Vagina (tissue), 2 donors: ENCODE measurements at regions not wholly inside any gene's neighbourhood (a gene's known extent, or its start where the extent isn't known, plus 50 kb on each side); places are given as distances from the start of the nearest gene placed in this dataset.

Experiments used
- DNase-seq, 2 donors: peaks; one replicate each; pipeline ENCODE4 v3.0.0-alpha.2; 2017; ENCODE audit errors: extremely low spot score in 2 of 2
- H3K27ac ChIP-seq: fragments of 200-600 bp; sonication (generic); one replicate; pipeline ENCODE4 v1.5.1; 2019
- H3K27me3 ChIP-seq: fragments of 200-600 bp; sonication (generic); one replicate; pipeline ENCODE4 v1.5.1; 2019
- H3K36me3 ChIP-seq, 2 donors: fragments of 200-600 bp; sonication (generic); one replicate each; pipeline ENCODE4 v1.5.1; 2017 to 2019
- H3K4me1 ChIP-seq: fragments of 200-600 bp; sonication (generic); one replicate; pipeline ENCODE4 v1.5.1; 2019
- H3K4me3 ChIP-seq, 2 donors: fragments of 200-600 bp; sonication (generic); 1 replicate in 1 of 2; 2 replicates in 1 of 2; pipeline ENCODE4 v1.5.1; 2016 to 2019
- H3K9me3 ChIP-seq: fragments of 200-600 bp; sonication (generic); one replicate; pipeline ENCODE4 v1.5.1; 2019
- POLR2A ChIP-seq, 2 donors: fragments of 450-650 bp; IDR thresholded peaks; one replicate each; pipeline ENCODE4 v1.6.1; 2017; ENCODE audit warnings: antibody characterized with exemption in 2 of 2, mild to moderate bottlenecking in 2 of 2, moderate library complexity in 2 of 2
- POLR2AphosphoS5 ChIP-seq, 2 donors: sonication (generic); formaldehyde crosslinking; IDR thresholded peaks; one replicate each; pipeline ENCODE4 v1.9.0; 2017; ENCODE audit warnings: antibody characterized with exemption in 2 of 2, mild to moderate bottlenecking in 2 of 2, low read depth in 1 of 2; ENCODE audit not compliant: insufficient read depth in 1 of 2
- intact Hi-C: fragments of 100-400 bp; cut with DNase I; formaldehyde crosslinking; loops from one replicate; pipeline ENCODE4 v1.15.1; 2023
- TF ChIP-seq, protein P1 (sequence below), 3 experiments: fragments of 450-650 bp in 2 of 3; fragments of 200-600 bp in 1 of 3; sonication (generic) in 1 of 3; IDR thresholded peaks; one replicate each; pipeline ENCODE4 v1.5.1; 2017 to 2019; ENCODE audit warnings: antibody characterized with exemption in 3 of 3, mild to moderate bottlenecking in 2 of 3, moderate library complexity in 2 of 3

DNA sequence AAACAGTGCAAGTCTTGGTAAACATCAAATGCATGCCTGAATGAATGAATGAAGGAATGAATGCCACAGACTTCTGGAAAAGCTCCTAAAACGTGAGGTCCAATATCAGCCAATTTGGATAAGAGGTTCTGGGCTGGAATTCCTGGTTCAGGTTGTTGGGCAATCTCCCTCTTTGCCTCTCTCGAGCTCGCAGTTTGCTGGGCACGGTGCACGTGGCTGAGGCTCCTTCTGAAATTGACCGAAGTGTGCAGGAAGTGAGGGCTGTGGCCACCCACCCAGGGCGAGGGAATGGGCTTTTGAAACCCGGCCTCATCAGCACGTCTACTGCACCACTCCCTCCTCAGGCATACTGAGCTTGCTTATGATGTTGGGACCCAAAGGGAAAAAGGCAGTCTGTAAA lies 288.8 kb upstream of the HS6ST1 start:
- no peak for TF ChIP-seq POLR2AphosphoS5 (IDR thresholded peaks at IDR 0.05; ENCODE audit: insufficient read depth in 1 of 2, low read depth in 1 of 2)
- TF ChIP-seq, protein P1, sequence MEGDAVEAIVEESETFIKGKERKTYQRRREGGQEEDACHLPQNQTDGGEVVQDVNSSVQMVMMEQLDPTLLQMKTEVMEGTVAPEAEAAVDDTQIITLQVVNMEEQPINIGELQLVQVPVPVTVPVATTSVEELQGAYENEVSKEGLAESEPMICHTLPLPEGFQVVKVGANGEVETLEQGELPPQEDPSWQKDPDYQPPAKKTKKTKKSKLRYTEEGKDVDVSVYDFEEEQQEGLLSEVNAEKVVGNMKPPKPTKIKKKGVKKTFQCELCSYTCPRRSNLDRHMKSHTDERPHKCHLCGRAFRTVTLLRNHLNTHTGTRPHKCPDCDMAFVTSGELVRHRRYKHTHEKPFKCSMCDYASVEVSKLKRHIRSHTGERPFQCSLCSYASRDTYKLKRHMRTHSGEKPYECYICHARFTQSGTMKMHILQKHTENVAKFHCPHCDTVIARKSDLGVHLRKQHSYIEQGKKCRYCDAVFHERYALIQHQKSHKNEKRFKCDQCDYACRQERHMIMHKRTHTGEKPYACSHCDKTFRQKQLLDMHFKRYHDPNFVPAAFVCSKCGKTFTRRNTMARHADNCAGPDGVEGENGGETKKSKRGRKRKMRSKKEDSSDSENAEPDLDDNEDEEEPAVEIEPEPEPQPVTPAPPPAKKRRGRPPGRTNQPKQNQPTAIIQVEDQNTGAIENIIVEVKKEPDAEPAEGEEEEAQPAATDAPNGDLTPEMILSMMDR (IDR thresholded peaks at IDR 0.05), result no peak
- no peak for TF ChIP-seq POLR2A (IDR thresholded peaks at IDR 0.05)
- Histone ChIP-seq H3K27ac (no peak overlapping the region), H3K4me1 (no peaks in the 10 kb centered on the region), H3K27me3 (no peaks in the 10 kb centered on the region), H3K4me3 (no peak overlapping the region), H3K9me3 (no peaks in the 10 kb centered on the region), H3K36me3 (no peaks in the 10 kb centered on the region)
- intact Hi-C loops, result no loop called here
- no peak for DNase-seq

DNA sequence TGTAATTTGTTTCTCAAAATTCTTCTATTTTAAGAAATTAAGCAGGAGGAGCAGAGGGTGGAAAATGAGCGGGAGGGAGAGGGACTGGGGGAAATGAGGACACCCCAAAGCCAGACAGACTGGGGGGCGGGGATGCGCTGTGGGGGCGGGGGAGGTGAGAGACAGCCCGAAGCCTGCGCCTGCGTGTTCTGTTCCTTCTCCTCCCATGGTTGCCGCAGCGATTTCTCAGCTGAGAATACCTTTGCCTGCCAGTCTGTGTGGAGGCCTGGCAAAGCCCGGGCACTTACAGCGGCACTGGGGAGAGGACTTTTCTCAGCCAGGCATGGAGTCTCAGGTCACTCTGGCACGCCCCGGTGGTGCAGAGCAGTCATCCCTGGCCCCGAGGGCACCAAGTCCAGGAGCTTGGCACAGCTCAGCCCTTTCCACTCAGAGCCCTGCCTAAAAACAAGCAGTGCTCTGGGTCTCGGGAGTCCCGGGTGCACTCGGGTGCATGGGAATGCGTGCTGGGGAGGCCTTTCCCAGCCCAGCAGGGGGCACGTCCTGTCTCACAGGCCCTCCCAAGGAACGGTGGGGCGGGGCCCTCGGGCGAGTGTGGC lies 289.3 kb upstream of the HS6ST1 start:
- H3K27ac ChIP-seq, result no peak overlapping the region
- no peak for DNase-seq
- no peaks in the 10 kb centered on the region for H3K27me3 ChIP-seq
- H3K9me3 ChIP-seq, result no peaks in the 10 kb centered on the region
- no peak overlapping the region for H3K4me3 ChIP-seq
- H3K36me3 ChIP-seq, result no peaks in the 10 kb centered on the region
- intact Hi-C loops, result no loop called here
- H3K4me1 ChIP-seq, result no peaks in the 10 kb centered on the region
- TF ChIP-seq POLR2AphosphoS5 (IDR thresholded peaks at IDR 0.05; ENCODE audit: insufficient read depth in 1 of 2, low read depth in 1 of 2) (no peak), POLR2A (IDR thresholded peaks at IDR 0.05) (no peak)
- TF ChIP-seq, protein P1 (IDR thresholded peaks at IDR 0.05), result no peak

DNA sequence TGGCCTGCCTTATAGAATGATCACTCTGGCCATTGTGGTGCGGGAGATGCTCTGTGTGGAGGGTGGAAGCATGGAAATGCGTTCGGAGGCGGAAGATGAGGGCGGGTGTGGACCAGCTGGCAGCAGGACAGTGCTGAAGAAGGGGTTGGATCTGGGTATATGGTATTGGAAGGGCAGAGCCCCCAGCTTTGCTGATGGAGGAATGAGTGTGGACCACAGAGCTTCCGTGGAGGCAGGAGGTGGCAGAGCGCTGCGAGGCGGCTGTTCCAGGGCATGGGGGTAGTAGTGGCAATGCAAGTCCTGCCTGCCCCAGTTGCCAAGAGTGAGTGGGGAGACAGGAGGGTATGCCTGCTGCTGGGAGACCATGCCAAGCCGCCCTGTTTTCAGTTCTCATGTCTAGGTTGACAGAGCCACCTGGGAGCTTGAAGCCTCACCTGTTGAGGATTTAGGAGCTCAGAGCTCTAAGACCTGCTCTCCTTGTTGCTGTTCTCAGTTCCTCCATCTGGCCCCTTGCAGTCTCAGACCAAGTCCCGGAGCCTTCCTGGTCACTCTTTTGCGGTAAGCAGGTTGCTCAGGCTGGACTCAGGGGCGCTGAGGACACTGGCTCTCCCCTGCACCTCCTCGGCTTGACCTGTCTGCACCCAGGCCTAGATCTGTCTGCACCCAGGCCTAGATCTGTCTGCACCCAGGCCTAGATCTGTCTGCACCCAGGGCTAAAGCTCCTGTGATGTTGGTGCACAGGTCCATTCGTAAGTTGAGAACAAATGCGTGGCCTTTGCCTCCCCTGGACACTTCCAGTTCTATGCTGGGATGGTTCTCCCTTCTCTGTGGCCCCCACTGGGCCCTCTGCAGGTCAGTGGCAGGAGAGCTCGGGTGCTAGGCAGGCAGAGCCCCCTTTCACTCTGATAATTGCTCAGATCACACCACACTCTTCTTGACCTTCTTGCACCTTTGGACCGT lies 290.5 kb upstream of the HS6ST1 start:
- TF ChIP-seq POLR2AphosphoS5 (IDR thresholded peaks at IDR 0.05; ENCODE audit: insufficient read depth in 1 of 2, low read depth in 1 of 2) (no peak), POLR2A (IDR thresholded peaks at IDR 0.05) (no peak)
- TF ChIP-seq, protein P1 (IDR thresholded peaks at IDR 0.05), result no peak
- intact Hi-C loops, result no loop called here
- no peak for DNase-seq

DNA sequence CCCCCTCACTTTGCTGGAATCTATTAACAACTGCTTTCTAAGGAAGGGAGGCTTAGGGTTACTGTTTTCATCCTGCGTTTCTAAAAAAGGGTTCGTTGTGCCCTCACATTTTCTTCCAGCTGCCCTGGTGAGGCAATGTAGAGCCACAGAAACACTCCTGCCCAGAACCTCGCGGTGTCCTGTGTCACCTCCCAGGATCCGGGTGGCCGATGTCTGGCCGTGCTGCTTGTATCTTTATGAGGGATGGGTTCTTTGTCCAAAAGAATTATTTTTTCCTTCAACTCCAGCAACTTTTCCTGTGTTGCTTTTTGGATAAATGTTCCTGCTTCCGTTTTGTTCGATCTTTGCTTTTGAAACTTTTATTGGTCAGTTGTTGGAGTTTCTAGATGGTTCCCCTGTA lies 291.8 kb upstream of the HS6ST1 start:
- Histone ChIP-seq H3K4me1 (no peaks in the 10 kb centered on the region), H3K27me3 (no peaks in the 10 kb centered on the region), H3K4me3 (no peak overlapping the region), H3K36me3 (no peaks in the 10 kb centered on the region), H3K27ac (no peak overlapping the region), H3K9me3 (no peaks in the 10 kb centered on the region)
- TF ChIP-seq POLR2AphosphoS5 (IDR thresholded peaks at IDR 0.05; ENCODE audit: insufficient read depth in 1 of 2, low read depth in 1 of 2), result no peak
- TF ChIP-seq POLR2A (IDR thresholded peaks at IDR 0.05), result no peak
- TF ChIP-seq, protein P1 (IDR thresholded peaks at IDR 0.05), result no peak
- intact Hi-C loops, result no loop called here
- DNase-seq, result no peak

More for the DNA sequence above, 290.5 kb upstream of the HS6ST1 start:
- Histone ChIP-seq H3K27me3 (no peaks in the 10 kb centered on the region), H3K4me1 (no peaks in the 10 kb centered on the region), H3K4me3 (no peak overlapping the region), H3K9me3 (no peaks in the 10 kb centered on the region), H3K36me3 (no peaks in the 10 kb centered on the region), H3K27ac (no peak overlapping the region)
